ENCODE measurements at regions not wholly inside any gene's neighbourhood (a gene's known extent, or its start where the extent isn't known, plus 50 kb on each side); places are given as distances from the start of the nearest gene placed in this dataset.
"Not testable (repeated sequence)": the region's sequence is repeated elsewhere in the genome, so short reads cannot be mapped to it uniquely, and the experiment has no call there.

DNA sequence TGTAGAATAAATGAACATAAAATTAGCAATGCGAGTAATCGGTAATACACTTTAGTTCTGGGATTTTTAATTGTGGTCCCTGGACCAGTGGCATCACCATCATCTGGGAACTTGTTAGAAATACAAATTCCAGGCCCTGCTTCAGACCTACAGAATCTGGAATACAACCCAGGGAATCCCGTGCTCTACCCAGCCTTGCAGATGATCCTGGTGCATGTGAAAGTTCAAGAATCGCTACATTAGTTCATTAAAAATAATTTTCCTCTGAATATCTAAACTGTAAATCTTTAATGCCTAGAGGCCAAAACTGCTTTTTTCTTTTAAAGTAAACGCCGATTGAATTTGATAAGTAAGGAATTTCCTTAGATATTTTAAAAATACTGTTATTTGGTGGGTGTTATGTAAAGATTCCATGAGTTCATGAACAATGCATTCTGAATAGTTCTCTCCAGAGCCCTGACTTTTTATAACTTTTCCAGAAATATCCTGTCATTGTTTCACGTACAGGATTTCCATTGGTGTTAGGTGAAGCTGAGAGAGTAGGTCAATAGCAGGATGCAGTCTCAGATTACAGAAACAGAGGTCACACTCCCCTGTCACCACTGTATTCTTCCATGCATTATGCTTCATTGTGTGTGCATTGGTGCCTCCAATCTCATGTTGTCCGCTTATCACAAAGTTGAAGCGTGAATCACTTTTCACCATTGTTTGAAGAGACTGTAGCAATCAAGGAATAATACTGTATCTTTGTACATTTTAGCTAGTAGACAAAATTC, 596.5 kb upstream of the KLF12 start:
- DNase-seq (ENCODE audit: low read depth): no peak

DNA sequence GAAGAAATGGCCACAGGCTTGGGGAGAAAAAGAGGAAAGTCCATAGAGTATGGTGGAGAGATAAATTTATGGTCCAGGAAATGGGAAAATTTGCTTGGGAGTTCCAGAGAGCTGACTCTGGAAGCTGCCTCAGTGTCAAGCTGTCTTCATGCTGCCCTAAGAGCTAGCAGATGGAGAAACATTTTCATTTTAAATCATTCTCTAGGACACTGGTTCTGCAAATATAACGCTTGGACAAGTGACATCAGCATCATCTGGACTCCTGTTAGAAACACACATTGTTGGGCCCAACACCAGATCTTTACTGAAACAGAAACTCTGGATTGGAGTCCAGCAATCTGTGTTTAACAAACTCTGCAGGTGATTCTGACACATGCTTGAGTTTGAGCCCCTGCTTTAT, 592.0 kb upstream of the KLF12 start:
- DNase-seq (ENCODE audit: low read depth): no peak

DNA sequence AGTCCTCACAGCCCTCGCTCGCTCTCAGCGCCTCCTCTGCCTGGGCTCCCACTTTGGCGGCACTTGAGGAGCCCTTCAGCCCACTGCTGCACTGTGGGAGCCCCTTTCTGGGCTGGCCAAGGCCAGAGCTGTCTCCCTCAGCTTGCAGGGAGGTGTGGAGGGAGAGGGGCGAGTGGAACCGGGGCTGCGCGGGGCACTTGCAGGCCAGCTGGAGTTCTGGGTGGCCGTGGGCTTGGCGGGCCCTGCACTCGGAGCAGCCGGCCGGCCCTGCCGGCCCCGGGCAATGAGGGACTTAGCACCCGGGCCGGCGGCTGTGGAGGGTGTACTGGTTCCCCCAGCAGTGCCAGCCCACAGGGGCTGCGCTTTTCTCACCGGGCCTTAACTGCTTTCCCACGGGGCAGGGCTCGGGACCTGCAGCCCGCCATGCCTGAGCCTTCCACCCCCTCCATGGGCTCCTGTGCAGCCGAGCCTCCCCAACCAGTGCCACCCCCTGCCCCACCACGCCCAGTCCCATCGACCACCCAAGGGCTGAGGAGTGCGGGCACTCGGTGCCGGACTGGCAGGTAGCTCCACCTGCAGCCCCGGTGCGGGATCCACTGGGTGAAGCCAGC, 584.1 kb upstream of the KLF12 start:
- DNase-seq (ENCODE audit: low read depth): not testable (repeated sequence)

DNA sequence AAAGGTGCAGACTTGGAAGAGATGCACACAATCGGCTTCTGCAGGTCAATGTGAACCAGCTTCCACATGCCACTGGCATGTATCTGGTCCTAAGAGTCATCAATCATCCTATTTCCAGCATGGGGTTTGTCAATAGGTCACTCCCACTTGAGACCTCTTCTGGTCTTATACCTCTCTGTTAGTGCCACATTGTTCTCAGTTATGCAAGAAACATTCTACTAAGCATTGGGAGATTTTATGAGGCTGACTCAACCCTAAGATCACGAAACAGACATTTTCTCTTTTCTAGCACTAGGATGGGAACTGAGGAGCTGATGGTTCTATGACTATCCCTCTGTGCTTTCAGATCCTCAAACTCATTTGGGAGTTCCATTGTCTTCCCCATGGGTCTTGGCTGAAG, 581.5 kb upstream of the KLF12 start:
- DNase-seq (ENCODE audit: low read depth): peak; percentile 36

DNA sequence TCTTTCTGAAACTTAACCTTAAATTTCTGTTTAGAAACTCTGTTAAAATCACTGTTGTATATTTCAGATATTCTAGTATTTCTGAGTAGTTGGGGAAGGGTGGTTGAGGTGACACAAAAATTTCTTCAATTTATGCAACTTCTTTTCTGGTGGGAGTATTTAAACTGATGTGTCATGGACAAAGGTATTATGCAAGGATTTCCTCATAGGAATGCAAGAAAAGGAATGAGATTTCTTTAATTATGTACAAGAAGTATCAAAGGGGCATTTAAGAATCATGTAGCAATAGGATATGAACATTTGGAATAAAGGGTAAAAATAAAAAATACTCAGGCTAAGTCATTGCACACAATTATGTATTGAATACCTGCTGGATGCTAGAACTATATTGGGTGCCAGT, 575.8 kb upstream of the KLF12 start:
- DNase-seq (ENCODE audit: low read depth): peak; percentile 24

DNA sequence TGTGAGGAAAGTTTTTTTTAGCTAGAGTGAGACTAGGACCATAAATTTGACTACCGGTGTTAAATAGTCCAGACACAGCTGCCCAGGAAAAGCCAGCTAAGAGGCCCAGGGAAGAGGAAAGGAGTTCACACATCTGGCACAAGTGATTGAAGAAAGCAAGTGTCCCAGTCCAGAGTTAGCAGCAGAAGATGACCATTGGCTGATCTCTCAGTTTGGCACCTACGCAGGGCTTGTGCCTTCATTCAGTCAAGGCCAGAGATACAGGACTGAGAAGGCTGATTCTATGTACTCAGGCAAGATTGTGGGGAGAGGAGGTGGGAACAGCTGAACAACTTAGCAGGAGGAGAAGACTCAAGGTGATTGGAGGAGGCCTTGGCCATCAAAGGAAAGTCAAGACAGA, 575.0 kb upstream of the KLF12 start:
- DNase-seq (ENCODE audit: low read depth): no peak

DNA sequence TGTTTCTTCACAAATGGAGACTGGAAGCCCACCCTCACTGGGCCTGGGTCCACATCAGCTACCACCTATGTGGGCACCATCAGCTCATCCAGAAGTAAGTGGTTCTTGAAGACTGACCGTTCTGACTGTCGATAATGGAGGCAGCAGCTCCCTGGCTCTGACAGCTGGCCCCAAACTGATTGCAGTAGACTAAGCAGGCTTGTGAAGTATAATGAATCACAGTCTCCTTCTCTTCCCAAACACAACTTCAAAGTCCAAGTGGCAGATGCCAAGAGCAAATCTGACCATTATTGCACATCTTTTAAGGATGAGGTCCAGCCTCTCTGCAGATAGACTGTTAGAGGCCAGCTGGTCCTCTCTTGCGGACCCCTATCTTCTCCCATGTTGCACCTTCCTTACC, 574.4 kb upstream of the KLF12 start:
- no peak for DNase-seq (ENCODE audit: low read depth)

DNA sequence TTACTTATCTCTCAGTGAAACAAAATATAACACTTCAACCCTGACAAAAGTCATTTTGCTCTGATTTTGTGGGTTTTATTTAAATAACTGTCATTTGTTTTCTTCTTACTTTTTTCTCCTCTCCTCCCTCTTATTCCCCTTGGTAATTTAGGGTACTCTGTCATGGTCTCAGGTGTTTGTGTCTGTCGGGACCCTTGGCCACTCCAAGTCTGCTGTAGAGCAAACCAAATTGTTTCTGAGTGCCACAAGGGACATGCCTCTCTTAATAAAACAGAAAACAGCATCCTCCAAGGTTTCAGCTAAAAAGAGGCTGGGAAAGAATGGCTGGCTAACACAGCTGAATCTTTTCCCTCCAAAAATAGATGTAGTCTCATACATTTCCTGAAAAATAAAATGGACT, 573.1 kb upstream of the KLF12 start:
- no peak for DNase-seq (ENCODE audit: low read depth)

DNA sequence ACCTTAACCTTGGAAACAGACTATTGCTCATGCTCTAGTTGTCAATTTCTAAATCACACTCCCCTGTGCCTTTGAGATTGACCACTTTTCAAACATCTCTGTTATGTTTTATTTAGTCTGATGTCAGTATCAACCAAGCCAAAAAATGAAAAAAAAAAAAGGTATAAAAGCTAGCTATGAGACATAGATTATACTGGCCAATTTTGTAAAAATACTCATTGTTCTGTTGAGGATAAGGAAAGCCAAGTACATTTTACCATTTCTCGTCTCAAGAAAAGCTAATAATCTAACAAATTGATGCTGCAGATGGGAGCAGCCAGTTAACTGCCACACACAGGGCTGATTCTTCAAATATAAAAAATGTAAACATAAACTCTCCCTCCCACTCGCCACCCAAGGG, 572.6 kb upstream of the KLF12 start:
- DNase-seq (ENCODE audit: low read depth): no peak

DNA sequence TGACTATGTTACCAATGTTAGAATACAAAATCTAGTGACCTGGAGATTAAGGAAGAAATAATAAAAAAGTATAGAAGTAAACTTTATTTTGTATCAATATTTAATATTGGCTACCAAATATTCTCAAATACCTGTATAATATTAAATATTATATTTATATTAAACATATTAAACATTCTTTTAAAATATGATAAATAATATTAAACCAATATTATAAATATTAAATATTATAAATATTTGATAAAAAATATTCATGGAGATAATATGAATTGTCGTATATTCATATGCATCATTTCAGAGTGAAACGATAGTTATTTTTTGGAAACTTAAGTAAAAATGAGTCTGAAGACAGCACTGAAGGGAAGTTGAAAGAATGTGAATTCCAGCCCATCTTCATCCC, 571.2 kb upstream of the KLF12 start:
- DNase-seq (ENCODE audit: low read depth): no peak

DNA sequence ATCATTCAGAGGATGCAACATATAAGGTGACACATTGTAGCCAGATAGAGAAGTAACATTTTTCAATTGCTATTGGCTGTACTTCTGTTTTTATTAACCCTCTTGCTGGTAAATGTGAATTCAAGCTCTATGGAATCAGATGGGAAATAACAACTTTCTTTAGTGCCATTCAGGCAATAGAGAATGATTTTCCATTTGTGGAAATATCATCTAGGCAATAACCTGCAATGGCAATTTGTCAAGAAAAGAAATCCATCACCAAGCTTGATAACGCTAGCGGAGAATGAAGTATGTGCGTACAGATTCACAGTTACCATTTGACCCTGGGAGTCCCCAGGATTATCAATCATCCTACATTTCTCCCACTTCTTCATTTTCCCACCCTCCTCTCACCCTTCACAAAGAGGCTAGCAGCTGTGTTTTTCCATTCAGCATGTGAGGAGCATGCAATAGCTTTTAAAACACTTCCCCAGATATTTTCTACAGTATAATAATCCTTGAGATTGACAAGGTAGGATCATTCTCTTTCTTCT, 569.7 kb upstream of the KLF12 start:
- no peak for DNase-seq (ENCODE audit: low read depth)

DNA sequence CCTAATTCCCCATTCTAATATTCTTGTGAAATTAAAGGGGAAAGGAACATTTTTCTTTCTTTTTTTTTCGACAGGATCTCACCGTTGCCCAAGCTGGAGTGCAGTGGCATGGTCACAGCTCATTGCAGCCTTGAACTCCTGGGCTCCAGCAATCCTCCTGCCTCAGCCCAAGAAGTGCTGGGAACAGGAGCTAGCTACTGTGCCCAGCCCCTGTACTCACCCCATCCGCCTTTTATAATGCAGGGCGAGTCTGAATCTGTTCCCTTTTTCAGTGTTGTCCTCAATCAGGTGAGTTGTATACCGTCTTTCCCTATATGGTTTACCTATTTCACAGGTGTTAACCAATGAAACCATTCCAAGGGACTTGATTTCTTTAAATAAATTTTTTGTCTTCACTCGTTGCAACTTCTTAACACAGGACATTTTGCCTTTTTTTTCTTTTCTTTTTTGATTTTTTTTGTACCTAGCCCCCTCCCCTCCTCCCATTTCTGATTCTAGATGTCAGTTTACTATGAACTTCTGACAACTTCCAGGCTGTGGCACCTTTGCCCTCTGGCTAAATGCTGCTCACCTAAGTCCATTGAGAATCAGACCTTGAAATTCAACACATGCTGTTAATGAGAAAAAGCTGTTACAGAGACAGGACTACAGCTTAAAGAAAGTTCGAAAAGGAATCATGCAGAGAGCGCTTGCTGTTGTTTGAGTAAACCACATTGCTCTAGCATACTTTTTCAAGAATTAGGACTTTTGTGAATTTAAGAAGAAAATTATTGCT, 562.1 kb upstream of the KLF12 start:
- DNase-seq (ENCODE audit: low read depth): no peak

DNA sequence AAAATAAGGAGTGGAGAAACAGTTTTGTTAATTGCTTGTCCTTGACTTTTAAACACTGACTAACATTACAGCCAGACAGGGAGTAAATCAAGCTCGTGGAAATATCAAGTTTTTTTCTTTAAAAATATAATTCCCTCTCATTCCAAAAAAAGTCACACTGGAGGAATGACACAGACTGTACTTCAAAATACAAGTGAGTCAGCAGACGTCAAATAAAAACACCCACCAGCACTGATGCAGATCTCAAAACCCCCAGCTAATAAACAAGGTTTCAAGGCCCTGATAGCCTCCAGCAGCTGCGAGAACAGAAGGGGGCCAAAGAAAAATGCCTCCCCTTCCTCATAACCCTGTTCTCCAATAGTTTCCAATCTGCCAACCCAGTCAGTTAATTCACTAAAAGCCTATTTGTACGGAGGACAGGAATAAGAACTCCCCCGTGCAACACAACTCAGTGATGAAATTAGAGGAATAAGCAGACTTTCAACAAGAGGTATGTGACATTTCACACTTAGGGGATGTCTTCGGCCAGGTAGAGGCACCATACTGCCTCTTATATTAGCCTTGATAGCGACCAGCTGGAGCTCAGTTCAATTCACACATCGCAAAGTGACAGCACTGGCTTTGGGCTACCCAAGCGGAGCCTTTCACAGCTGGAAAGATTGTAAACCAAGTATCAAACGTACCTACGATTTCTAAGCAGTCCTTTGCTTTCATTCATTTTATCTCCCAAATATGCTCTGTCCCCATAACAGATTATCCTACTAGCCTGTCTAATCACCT, 561.0 kb upstream of the KLF12 start:
- no peak for DNase-seq (ENCODE audit: low read depth)

DNA sequence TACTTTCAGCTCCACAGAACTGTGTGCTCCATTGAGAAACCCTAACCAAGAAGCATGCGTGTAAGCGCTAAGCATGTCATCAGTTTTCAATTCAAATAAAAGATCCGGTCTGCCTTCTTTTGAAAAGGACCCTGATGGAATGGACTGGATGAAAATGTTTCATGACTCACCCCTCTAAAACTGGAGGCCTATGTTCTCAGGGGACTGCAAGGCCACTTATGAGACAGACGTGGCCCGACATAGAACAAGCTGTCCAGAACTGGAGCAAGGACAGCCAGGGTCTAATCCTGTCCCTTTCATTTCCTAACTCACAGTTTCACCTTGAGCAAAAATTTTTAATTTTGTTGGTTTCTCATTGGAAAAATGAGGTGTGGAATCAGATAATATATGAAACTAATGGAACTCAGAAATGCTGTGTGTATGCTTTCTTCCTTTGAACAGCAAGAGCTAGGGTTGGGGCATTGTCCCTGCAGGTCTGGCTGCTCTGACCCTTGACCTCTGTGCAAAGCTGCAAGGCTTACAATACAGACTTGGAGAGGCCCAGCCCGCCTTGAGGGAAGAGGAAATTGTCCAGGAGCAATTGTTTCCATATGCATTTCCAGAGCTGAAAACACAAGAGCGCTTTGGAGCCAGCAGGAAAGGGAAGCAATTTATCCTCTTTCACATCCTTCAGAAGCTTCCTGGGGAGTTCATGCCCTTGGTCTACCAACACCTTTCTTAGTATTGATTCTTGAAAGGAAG, 553.4 kb upstream of the KLF12 start:
- DNase-seq (ENCODE audit: low read depth): no peak

DNA sequence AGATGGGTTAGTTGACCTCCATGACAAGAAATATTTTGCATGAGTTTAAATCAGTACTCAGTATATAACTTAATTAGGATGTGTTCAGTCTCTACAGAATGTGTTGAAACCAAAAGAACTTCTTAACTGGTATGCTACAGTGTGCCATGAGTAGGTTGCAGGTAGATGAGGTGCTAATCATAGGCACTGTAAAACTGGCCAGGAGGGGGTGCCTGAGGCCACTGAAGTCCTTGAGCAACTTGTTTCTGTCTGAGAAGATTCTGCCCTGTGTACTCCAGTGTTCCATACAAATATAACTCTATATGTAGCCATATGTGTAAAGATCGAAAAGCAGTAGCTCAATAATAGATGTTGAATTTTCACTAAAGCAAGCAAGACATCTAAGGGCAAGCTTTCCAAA, 549.2 kb upstream of the KLF12 start:
- no peak for DNase-seq (ENCODE audit: low read depth)

DNA sequence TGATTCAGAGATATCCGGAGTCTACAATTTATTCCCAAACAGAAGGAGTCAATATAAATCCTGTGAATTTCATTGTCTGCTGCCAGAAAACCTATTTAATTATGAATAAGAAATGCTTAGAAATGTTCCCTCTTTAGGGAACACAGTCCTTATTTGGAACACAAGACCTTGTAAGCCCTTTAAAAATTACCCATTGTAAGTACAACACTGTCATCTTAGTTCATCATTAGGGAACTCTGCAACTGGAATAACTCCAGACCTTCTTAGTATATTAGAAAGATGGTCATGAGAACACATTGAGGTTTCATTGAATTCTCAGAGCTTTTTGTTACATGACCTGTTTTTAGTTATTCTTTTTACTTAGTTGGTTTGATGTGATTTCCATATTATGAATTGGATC, 548.5 kb upstream of the KLF12 start:
- no peak for DNase-seq (ENCODE audit: low read depth)

DNA sequence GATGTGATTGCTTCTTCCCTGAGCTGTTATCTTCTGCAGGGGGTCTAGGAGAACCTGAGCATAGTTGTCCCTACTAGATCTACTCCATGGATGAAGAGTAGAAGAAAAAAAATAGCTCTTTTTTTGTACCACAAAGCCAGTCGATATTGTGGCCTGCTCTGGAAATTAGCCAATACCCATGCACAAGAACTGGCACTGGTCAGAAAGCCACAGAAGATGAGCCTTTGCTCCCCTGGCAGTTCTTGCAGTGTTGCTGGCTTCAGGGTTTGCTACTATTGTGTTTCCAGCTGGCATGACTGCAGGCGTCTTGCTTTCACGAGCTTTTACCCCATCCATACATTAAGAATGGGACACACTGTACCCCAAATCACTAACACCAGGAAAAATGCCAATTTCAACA, 547.7 kb upstream of the KLF12 start:
- no peak for DNase-seq (ENCODE audit: low read depth)

DNA sequence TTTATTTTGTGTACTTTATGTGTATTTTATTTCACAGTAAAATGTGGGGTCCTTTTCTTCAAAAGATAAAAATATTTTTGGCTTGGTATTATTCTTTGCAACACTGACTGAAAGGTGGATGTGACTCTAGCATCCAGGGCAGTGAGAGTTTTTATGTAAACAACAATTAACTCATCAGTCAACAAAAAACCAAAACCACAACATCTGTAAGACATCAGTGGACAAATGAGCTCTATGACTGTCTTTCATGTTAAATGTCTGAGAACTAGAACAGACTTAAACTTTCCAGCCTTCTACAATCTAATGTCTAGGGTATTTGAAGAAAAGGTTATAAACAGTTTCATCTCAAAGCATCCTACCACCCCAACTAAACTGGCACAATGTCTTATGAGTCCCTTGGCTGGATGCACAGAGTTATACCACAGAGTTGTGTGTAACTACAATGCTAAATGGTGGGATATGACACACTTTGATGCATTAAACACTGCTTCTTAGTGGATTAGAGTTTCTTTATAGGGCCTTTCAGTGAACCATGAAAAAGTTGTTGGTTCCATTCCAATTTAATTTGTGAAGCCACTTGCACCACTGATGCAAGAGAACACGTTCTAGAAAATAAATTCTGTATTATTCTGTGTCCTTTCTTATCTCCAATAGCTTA, 544.2 kb upstream of the KLF12 start:
- no peak for DNase-seq (ENCODE audit: low read depth)

DNA sequence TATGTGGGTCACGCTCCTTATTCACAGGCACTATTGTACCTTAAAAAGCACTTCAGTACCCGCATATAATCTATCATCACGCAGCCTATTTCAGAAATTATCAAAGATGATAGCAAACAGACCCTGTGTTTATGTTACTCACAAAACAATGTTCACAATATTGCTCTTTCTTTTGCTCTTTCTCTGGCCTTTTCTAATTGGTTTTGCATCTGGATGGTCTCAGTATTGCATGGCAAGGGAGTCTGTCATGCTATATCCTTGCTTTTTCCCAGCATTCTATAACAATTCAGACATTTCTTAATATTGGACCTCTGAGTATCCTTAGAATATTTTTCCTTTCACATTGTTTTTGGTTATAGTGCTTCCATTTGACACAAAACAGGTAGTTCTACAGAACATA, 541.8 kb upstream of the KLF12 start:
- no peak for DNase-seq (ENCODE audit: low read depth)

DNA sequence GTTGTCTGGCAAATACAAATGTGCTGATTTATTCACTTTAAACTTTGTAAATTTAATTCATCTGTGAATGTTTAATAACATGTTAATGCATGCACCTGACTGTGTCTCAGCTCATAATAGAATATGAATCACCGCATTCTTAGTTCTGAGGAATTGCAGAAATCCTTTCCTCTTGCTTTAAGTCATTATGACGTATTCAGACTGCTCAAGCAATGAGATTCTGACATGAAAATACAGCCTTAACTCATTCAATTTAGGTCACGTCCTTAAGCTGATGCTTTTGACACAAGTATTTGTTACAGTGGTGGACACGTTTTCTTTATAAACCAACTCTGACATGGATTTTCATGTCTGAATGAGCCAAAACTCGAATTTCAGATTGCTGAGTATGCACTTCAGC, 541.0 kb upstream of the KLF12 start:
- DNase-seq (ENCODE audit: low read depth): no peak

DNA sequence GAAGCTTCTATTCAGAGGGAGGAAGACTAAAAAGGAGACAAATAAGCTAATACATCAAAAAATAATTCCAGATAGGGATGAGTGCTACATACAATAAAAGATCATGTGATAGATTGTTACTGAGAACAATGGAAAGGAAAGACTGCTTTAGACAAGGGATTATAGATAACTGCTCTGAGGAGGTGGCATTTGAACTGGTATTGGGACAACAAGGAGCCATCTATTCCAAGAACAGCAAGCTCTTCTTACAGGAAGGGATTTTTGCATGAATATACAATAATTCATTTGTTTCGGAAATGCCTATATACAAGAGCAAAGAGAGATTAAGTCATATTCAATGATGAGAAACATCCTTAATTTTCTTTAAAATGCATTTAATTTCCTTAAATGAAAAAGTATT, 540.5 kb upstream of the KLF12 start:
- no peak for DNase-seq (ENCODE audit: low read depth)
